IPS-15b (cell line): ENCODE measurements at regions not wholly inside any gene's neighbourhood (a gene's known extent, or its start where the extent isn't known, plus 50 kb on each side); places are given as distances from the start of the nearest gene placed in this dataset.

ENCODE experiments used
- H3K27me3 ChIP-seq: one replicate; pipeline ENCODE4 v1.6.1; 2013; ENCODE audit warnings: low read length; ENCODE audit not compliant: control insufficient read depth, insufficient read depth
- H3K36me3 ChIP-seq: one replicate; pipeline ENCODE4 v1.6.1; 2013; ENCODE audit warnings: low read length; ENCODE audit not compliant: control insufficient read depth, insufficient read depth
- H3K4me1 ChIP-seq: one replicate; pipeline ENCODE4 v1.6.1; 2013; ENCODE audit warnings: mild to moderate bottlenecking, low read length; ENCODE audit not compliant: control insufficient read depth, insufficient read depth
- H3K4me3 ChIP-seq: one replicate; pipeline ENCODE4 v1.5.1; 2013; ENCODE audit warnings: low read depth, low read length
- H3K9ac ChIP-seq: one replicate; pipeline ENCODE4 v1.6.1; 2013; ENCODE audit warnings: low read depth, mild to moderate bottlenecking, low read length
- H3K9me3 ChIP-seq: one replicate; pipeline ENCODE4 v1.6.1; 2013; ENCODE audit warnings: mild to moderate bottlenecking, low read length; ENCODE audit not compliant: control insufficient read depth, insufficient read depth

GRCh38 chr2:234858790-234859329 lies 93.0 kb upstream of the SH3BP4 start:
- H3K27me3 ChIP-seq = no peaks in the 10 kb centered on the region
- H3K4me1 ChIP-seq = no peaks in the 10 kb centered on the region
- H3K36me3 ChIP-seq = no peaks in the 10 kb centered on the region
- H3K9ac ChIP-seq = no peak overlapping the region
- H3K9me3 ChIP-seq = peaks cover 5% of the 10 kb centered on the region
- H3K4me3 ChIP-seq = no peak overlapping the region

GRCh38 chr2:234858145-234858544 lies 93.7 kb upstream of the SH3BP4 start:
- Histone ChIP-seq H3K9ac (no peak overlapping the region), H3K27me3 (no peaks in the 10 kb centered on the region), H3K4me3 (no peak overlapping the region), H3K36me3 (no peaks in the 10 kb centered on the region), H3K4me1 (no peaks in the 10 kb centered on the region), H3K9me3 (peaks cover 5% of the 10 kb centered on the region)

GRCh38 chr2:234853729-234854128 lies 98.1 kb upstream of the SH3BP4 start:
- Histone ChIP-seq H3K9me3 (peaks cover 5% of the 10 kb centered on the region), H3K4me1 (no peaks in the 10 kb centered on the region), H3K4me3 (no peak overlapping the region), H3K27me3 (no peaks in the 10 kb centered on the region), H3K36me3 (no peaks in the 10 kb centered on the region), H3K9ac (no peak overlapping the region)

GRCh38 chr2:234852941-234853340 lies 98.9 kb upstream of the SH3BP4 start:
- H3K36me3 ChIP-seq = no peaks in the 10 kb centered on the region
- H3K9ac ChIP-seq = no peak overlapping the region
- no peaks in the 10 kb centered on the region for H3K27me3 ChIP-seq
- H3K9me3 ChIP-seq = peaks cover 5% of the 10 kb centered on the region
- no peaks in the 10 kb centered on the region for H3K4me1 ChIP-seq
- no peak overlapping the region for H3K4me3 ChIP-seq

- no peak overlapping the region for H3K9ac ChIP-seq
- H3K4me3 ChIP-seq = no peak overlapping the region
- H3K4me1 ChIP-seq = no peaks in the 10 kb centered on the region
- peaks cover 5% of the 10 kb centered on the region for H3K9me3 ChIP-seq
- H3K36me3 ChIP-seq = no peaks in the 10 kb centered on the region
- H3K27me3 ChIP-seq = no peaks in the 10 kb centered on the region
Observed at GRCh38 chr2:234852035-234852434, 99.8 kb upstream of the SH3BP4 start.

GRCh38 chr2:234851451-234851850 lies 100.4 kb upstream of the SH3BP4 start:
- Histone ChIP-seq H3K36me3 (no peaks in the 10 kb centered on the region), H3K4me1 (no peaks in the 10 kb centered on the region), H3K27me3 (no peaks in the 10 kb centered on the region), H3K9ac (no peak overlapping the region), H3K4me3 (no peak overlapping the region), H3K9me3 (peaks cover 5% of the 10 kb centered on the region)

GRCh38 chr2:234850818-234851217 lies 101.0 kb upstream of the SH3BP4 start:
- H3K36me3 ChIP-seq = no peaks in the 10 kb centered on the region
- H3K4me1 ChIP-seq = no peaks in the 10 kb centered on the region
- H3K27me3 ChIP-seq = no peaks in the 10 kb centered on the region
- H3K9me3 ChIP-seq = peaks cover 5% of the 10 kb centered on the region
- no peak overlapping the region for H3K9ac ChIP-seq
- H3K4me3 ChIP-seq = no peak overlapping the region

GRCh38 chr2:234849678-234850077 lies 102.1 kb upstream of the SH3BP4 start:
- no peak overlapping the region for H3K9ac ChIP-seq
- H3K4me1 ChIP-seq = no peaks in the 10 kb centered on the region
- no peak overlapping the region for H3K4me3 ChIP-seq
- no peaks in the 10 kb centered on the region for H3K27me3 ChIP-seq
- H3K9me3 ChIP-seq = no peaks in the 10 kb centered on the region
- no peaks in the 10 kb centered on the region for H3K36me3 ChIP-seq

- Histone ChIP-seq H3K36me3 (no peaks in the 10 kb centered on the region), H3K9ac (no peak overlapping the region), H3K27me3 (no peaks in the 10 kb centered on the region), H3K4me1 (no peaks in the 10 kb centered on the region), H3K9me3 (no peaks in the 10 kb centered on the region), H3K4me3 (no peak overlapping the region)
Observed at GRCh38 chr2:234848578-234848977, 103.2 kb upstream of the SH3BP4 start.

GRCh38 chr2:234847639-234848038 lies 104.2 kb upstream of the SH3BP4 start:
- Histone ChIP-seq H3K36me3 (no peaks in the 10 kb centered on the region), H3K4me3 (no peak overlapping the region), H3K9ac (no peak overlapping the region), H3K9me3 (no peaks in the 10 kb centered on the region), H3K4me1 (no peaks in the 10 kb centered on the region), H3K27me3 (no peaks in the 10 kb centered on the region)

GRCh38 chr2:234847364-234847635 lies 104.5 kb upstream of the SH3BP4 start:
- H3K36me3 ChIP-seq = no peaks in the 10 kb centered on the region
- H3K4me3 ChIP-seq = no peak overlapping the region
- no peaks in the 10 kb centered on the region for H3K27me3 ChIP-seq
- H3K9ac ChIP-seq = no peak overlapping the region
- no peaks in the 10 kb centered on the region for H3K9me3 ChIP-seq
- no peaks in the 10 kb centered on the region for H3K4me1 ChIP-seq

GRCh38 chr2:234846599-234847363 lies 105.0 kb upstream of the SH3BP4 start:
- no peak overlapping the region for H3K9ac ChIP-seq
- H3K36me3 ChIP-seq = no peaks in the 10 kb centered on the region
- no peaks in the 10 kb centered on the region for H3K9me3 ChIP-seq
- H3K4me1 ChIP-seq = no peaks in the 10 kb centered on the region
- H3K27me3 ChIP-seq = no peaks in the 10 kb centered on the region
- no peak overlapping the region for H3K4me3 ChIP-seq
